ENCODE measurements at regions not wholly inside any gene's neighbourhood (a gene's known extent, or its start where the extent isn't known, plus 50 kb on each side); places are given as distances from the start of the nearest gene placed in this dataset.
"Not testable (repeated sequence)": the region's sequence is repeated elsewhere in the genome, so short reads cannot be mapped to it uniquely, and the experiment has no call there.

GRCh38 chr10:86579883-86580520 lies 58.4 kb upstream of the WAPL start:
- DNase-seq, result no peak

DNA sequence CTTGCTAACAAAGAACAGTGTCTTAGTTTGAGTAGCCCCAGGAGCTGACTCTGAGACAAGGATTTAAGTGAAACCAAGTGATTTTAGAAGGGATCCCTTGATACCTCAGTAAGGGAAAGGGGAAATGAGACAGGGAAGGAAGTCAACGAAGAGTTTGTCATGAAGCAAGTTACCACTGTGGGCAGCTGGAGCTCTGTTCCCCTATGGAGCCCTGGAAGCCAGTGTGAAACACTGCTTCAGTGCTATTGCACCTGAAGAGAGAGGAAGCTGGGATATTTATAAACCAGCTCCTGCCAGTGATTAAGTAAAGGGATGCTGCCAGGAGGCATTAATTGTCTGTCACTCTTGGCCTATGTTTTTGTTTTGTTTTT lies 58.9 kb upstream of the WAPL start:
- no peak for DNase-seq

GRCh38 chr10:86583983-86584382 lies 62.4 kb upstream of the WAPL start:
- DNase-seq, result no peak

DNA sequence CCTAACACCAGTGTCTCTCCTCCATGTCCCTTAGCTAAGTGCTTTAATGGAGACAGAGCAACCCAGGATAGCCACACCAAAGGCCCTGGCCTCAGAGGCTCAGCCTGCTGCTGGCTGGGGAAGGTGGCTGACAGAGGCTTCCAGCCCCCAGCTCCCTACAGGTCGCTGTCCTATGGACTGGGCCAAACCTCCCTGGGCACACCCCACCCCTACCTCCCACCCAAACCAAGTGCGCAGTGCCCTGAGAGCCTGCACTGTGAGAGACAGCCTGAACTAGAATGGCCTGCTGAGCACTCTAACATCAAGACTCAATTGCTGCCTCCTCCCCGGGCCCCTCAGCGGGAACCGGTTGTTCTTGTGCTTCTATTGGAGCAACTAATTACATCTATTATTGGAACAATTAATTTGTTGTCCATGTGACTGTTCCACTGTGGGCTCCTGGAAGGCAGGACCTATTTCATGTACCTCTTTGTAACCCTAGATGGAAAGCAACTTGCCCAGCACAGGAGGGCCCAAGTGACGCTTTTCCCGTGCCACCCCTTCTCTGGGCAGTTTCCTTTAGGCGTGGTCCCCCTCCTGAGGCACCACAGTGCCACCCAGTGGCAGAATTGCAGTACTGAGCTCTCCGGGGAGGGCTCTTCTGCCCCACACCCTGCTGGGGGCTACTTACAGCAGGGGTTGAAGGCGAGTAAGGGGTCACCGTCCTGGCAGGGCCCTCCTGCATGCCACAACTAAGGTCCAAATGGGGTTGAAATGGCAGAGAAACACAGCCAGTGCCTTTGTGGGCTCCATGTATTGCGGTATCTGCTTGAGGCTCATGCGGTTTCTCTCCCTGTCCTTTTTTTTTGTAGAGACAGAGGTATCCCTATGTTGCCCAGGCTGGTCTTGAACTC lies 63.7 kb upstream of the WAPL start:
- DNase-seq, result peak; percentile 23

DNA sequence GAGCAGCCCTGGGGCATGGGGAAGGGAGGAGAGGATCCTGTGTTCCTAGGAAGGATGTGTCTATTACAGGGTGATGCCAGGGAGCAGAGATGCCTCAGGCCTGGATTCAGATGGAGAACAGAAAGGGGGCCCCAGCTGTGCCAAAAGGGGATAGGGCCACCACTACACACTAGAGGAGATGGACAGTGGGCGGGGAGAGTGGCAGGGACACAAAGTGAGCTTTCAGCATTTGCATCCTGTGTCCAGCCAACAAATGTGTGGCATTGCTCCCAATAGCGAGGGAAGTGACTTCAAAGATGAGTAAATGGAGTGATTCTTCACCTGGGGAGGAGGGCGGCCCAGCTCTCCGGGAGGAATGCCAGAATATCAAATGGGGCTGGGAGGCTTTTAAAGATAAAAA lies 64.9 kb upstream of the WAPL start:
- DNase-seq, result no peak

- DNase-seq, result not testable (repeated sequence)
Observed at GRCh38 chr10:86588781-86589180, 65.6 kb upstream of the OPN4 start.

- no peak for DNase-seq
Observed at GRCh38 chr10:86591436-86591835, 62.9 kb upstream of the OPN4 start.

DNA sequence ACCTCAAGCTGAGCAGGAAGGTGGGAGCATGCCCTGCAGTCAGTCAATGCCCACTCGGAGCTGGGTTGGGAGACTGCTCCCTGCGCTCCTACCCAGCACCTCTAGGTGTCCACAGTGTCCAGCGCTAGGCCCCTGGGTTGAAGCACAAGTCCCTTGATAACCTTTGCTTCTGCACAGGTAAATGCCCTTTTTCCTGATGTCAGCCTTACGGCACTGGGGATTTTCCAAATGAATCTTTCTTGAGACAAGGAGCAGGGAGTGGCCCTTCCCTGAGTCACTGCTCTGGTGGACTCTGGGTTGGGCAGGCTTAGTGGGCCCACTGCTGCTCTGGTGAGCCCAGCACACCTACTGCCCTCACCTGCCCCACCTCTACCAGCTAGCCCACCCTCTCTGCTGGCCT lies 61.9 kb upstream of the OPN4 start:
- DNase-seq, result no peak

- no peak for DNase-seq
Observed at GRCh38 chr10:86594535-86594934, 59.8 kb upstream of the OPN4 start.

- no peak for DNase-seq
Observed at GRCh38 chr10:86595496-86595895, 58.9 kb upstream of the OPN4 start.

DNA sequence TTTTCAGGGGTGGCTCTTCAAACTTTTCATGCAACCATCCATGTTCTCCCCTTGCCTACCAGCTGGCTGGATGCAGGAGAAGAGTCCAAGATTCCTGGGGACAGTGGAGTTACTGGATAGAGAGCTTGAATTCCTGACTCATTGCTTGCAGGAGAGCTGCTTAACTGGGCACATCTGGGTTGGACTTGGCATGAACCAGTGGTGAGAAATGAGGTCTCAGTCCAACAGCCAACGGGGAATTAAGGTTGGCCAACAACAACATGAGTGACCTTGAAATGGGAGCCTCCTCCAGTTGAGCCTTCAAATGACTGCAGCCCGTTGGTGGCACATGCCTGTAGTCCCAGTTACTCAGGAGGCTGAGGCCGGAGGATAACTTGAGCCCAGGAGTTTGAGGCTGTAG lies 58.1 kb upstream of the OPN4 start:
- no peak for DNase-seq

DNA sequence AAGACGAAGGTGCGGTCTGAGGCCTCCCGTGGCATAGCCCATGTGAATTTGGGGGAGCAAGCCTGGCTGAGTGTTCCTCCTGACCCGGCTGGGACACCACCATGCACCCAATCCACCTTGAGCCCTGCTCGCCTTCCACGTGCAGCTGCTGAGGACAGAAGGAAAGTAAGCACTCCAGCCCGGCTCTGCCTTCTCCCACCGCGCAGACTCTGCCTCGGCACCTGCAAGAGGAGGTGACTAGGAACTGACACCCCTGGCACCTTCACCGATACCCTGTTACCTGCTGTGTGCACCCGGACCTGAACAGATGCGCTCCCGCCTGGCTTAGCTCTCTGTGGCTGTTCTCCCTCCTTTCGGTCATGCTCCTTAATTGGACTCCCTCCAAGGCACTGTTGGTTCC lies 57.0 kb upstream of the OPN4 start:
- no peak for DNase-seq

GRCh38 chr10:86598151-86598550 lies 56.2 kb upstream of the OPN4 start:
- DNase-seq, result no peak

DNA sequence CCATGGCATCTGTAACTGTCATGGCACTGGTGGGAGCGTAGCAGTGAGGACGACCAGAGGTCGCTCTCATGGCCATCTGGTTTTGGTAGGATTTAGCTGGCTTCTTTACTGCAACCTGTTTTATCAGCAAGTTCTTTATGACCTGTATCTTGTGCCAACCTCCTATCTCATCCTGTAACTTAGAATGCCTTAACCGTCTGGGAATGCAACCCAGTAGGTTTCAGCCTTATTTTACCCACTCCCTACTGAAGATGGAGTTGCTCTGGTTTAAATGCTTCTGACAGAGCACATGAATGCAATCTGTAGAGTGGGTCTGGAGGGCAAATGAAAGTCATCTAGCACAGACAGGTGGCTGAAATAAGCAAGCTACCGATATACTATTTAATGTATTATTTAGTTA lies 55.3 kb upstream of the OPN4 start:
- no peak for DNase-seq

- no peak for DNase-seq
Observed at GRCh38 chr10:86599729-86600128, 54.6 kb upstream of the OPN4 start.

GRCh38 chr10:86600296-86600695 lies 54.1 kb upstream of the OPN4 start:
- DNase-seq, result no peak

GRCh38 chr10:86601956-86602602 lies 52.3 kb upstream of the OPN4 start:
- no peak for DNase-seq

DNA sequence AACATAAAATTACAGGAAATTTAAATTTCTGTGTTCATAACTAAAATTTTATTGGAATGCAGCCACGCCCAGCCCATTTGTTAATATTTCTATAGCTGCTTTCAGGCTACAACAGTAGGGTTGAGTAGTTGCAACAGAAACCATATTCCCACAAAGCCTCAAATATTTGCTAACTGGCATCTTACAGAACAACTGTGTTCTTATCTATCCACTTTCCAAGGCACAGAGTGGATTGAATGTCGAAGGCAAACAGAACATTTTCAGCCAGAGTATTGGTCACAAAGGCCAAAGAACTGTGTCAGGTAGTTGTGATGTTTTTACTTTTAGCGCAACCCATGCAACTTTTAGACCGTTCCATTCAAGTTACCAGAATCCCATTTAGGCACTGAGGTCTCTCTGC lies 51.1 kb upstream of the OPN4 start:
- DNase-seq, result no peak
